ENCODE measurements at regions not wholly inside any gene's neighbourhood (a gene's known extent, or its start where the extent isn't known, plus 50 kb on each side); places are given as distances from the start of the nearest gene placed in this dataset.

GRCh38 chr6:76867182-76867581 is 596.1 kb downstream of the HTR1B start:
- TF ChIP-seq POLR2A (IDR thresholded peaks at IDR 0.05), result no peak
- TF ChIP-seq CTCF (IDR thresholded peaks at IDR 0.05), result no peak
